ENCODE measurements at regions not wholly inside any gene's neighbourhood (a gene's known extent, or its start where the extent isn't known, plus 50 kb on each side); places are given as distances from the start of the nearest gene placed in this dataset.

GRCh38 chr12:30345744-30346471, 349.8 kb downstream of the IPO8 start:
- TF ChIP-seq, protein P1, sequence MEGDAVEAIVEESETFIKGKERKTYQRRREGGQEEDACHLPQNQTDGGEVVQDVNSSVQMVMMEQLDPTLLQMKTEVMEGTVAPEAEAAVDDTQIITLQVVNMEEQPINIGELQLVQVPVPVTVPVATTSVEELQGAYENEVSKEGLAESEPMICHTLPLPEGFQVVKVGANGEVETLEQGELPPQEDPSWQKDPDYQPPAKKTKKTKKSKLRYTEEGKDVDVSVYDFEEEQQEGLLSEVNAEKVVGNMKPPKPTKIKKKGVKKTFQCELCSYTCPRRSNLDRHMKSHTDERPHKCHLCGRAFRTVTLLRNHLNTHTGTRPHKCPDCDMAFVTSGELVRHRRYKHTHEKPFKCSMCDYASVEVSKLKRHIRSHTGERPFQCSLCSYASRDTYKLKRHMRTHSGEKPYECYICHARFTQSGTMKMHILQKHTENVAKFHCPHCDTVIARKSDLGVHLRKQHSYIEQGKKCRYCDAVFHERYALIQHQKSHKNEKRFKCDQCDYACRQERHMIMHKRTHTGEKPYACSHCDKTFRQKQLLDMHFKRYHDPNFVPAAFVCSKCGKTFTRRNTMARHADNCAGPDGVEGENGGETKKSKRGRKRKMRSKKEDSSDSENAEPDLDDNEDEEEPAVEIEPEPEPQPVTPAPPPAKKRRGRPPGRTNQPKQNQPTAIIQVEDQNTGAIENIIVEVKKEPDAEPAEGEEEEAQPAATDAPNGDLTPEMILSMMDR (IDR thresholded peaks at IDR 0.05) = no peak
- TF ChIP-seq POLR2AphosphoS5 (IDR thresholded peaks at IDR 0.05) (no peak), POLR2A (IDR thresholded peaks at IDR 0.05) (no peak), EP300 (IDR thresholded peaks at IDR 0.05) (no peak)

All from sigmoid colon (tissue), 4 donors.